Cardiac muscle cell (in vitro differentiated cells and primary cell): ENCODE measurements at regions not wholly inside any gene's neighbourhood (a gene's known extent, or its start where the extent isn't known, plus 50 kb on each side); places are given as distances from the start of the nearest gene placed in this dataset.
"Not testable (repeated sequence)": the region's sequence is repeated elsewhere in the genome, so short reads cannot be mapped to it uniquely, and the experiment has no call there.

Source experiments
- DNase-seq, 2 donors: peaks; one replicate each; pipeline versions ENCODE4 v3.0.0 to v3.0.0-alpha.2; 2010 to 2017; ENCODE audit warnings: low read depth in 1 of 2, low spot score in 1 of 2
- H3K27ac ChIP-seq: fragments of 200-600 bp; sonication (generic); 2 replicates; pipeline ENCODE4 v1.5.1; 2016
- H3K27me3 ChIP-seq: fragments of 200-600 bp; sonication (generic); 2 replicates; pipeline ENCODE4 v1.6.0; 2016; ENCODE audit warnings: control low read depth
- H3K36me3 ChIP-seq: fragments of 200-600 bp; sonication (generic); 2 replicates; pipeline ENCODE4 v1.5.1; 2016; ENCODE audit warnings: control low read depth
- H3K4me1 ChIP-seq: fragments of 200-600 bp; sonication (generic); 2 replicates; pipeline ENCODE4 v1.8.1; 2017; ENCODE audit warnings: low read depth, mild to moderate bottlenecking, mixed run types
- H3K4me3 ChIP-seq: fragments of 200-600 bp; sonication (generic); 2 replicates; pipeline ENCODE4 v1.5.1; 2016; ENCODE audit warnings: mild to moderate bottlenecking
- H3K9me3 ChIP-seq: fragments of 200-600 bp; sonication (generic); 2 replicates; pipeline ENCODE4 v1.5.1; 2017; ENCODE audit warnings: low read depth, mild to moderate bottlenecking, control low read depth
- CTCF ChIP-seq: IDR thresholded peaks from 2 replicates; pipeline ENCODE4 v1.5.1; 2012; ENCODE audit warnings: low read depth, mild to moderate bottlenecking, low read length

GRCh38 chr17:54172985-54173316 is 350.2 kb downstream of the KIF2B start:
- no peak for DNase-seq
- no peaks in the 10 kb centered on the region for H3K4me1 ChIP-seq
- H3K36me3 ChIP-seq: no peaks in the 10 kb centered on the region
- TF ChIP-seq CTCF: no peak
- H3K27ac ChIP-seq: no peak overlapping the region
- no peaks in the 10 kb centered on the region for H3K9me3 ChIP-seq
- H3K27me3 ChIP-seq: no peaks in the 10 kb centered on the region
- no peak overlapping the region for H3K4me3 ChIP-seq

GRCh38 chr17:54177606-54178308 is 355.0 kb downstream of the KIF2B start:
- Histone ChIP-seq H3K27ac (no peak overlapping the region), H3K9me3 (no peaks in the 10 kb centered on the region), H3K36me3 (no peaks in the 10 kb centered on the region), H3K27me3 (no peaks in the 10 kb centered on the region), H3K4me1 (no peaks in the 10 kb centered on the region), H3K4me3 (no peak overlapping the region)
- no peak for TF ChIP-seq CTCF
- DNase-seq: no peak

DNA sequence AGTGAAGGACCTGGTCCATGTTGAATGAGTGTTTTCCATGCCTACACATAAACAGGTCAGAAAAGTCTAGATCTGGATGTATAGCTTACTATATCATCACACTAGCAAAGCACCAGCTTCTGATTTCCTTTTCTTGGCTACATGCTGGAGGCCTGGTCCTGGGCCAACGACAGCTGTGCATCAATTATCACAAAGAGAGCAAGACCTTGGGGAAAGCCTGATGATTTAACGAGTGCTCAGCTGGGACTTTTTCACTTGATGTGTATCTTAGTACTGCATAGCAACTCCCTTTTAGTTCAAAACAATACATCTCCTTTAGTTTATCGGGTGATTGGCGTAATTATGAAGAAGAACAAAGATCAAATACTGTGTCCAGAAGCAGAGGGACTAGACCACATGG is 358.2 kb downstream of the KIF2B start:
- no peak for TF ChIP-seq CTCF
- Histone ChIP-seq H3K36me3 (no peaks in the 10 kb centered on the region), H3K9me3 (no peaks in the 10 kb centered on the region), H3K4me3 (no peak overlapping the region), H3K27me3 (no peaks in the 10 kb centered on the region), H3K27ac (no peak overlapping the region), H3K4me1 (no peaks in the 10 kb centered on the region)
- no peak for DNase-seq

DNA sequence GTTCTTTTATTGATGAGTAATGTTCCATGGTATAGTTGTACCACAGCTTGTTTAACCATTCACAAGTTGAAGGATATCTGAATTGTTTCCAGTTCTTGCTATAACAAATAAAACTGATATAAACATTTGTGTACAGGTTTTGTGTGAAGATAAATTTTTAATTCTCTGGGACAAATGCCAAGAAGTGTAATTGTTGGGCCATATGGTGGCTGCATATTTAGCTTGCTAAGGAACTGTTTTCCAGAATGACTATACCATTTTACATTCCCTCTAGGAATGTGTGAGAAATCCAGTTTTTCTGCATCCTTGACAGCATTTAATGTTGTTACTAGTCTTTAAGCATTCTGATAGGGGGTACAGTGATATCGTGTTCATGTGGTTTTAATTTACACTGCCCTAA is 368.5 kb downstream of the KIF2B start:
- Histone ChIP-seq H3K27me3 (no peaks in the 10 kb centered on the region), H3K36me3 (no peaks in the 10 kb centered on the region), H3K9me3 (no peaks in the 10 kb centered on the region), H3K4me3 (no peak overlapping the region), H3K27ac (no peak overlapping the region), H3K4me1 (no peaks in the 10 kb centered on the region)
- no peak for TF ChIP-seq CTCF
- DNase-seq: no peak

- Histone ChIP-seq H3K27me3 (no peaks in the 10 kb centered on the region), H3K4me1 (no peaks in the 10 kb centered on the region), H3K4me3 (no peak overlapping the region), H3K27ac (no peak overlapping the region), H3K36me3 (no peaks in the 10 kb centered on the region), H3K9me3 (no peaks in the 10 kb centered on the region)
- DNase-seq: no peak
- TF ChIP-seq CTCF: no peak
Observed at GRCh38 chr17:54194268-54194667, 371.5 kb downstream of the KIF2B start.

GRCh38 chr17:54196751-54197150 is 374.0 kb downstream of the KIF2B start:
- no peak for DNase-seq
- TF ChIP-seq CTCF: no peak
- no peaks in the 10 kb centered on the region for H3K9me3 ChIP-seq
- no peaks in the 10 kb centered on the region for H3K27me3 ChIP-seq
- no peaks in the 10 kb centered on the region for H3K4me1 ChIP-seq
- H3K27ac ChIP-seq: no peak overlapping the region
- no peak overlapping the region for H3K4me3 ChIP-seq
- no peaks in the 10 kb centered on the region for H3K36me3 ChIP-seq

- H3K4me3 ChIP-seq, H3K36me3 ChIP-seq, H3K4me1 ChIP-seq, H3K27me3 ChIP-seq, H3K9me3 ChIP-seq, H3K27ac ChIP-seq, DNase-seq: not testable (repeated sequence)
Observed at GRCh38 chr17:54201380-54201779, 378.7 kb downstream of the KIF2B start.
